Limb (tissue), 2 donors: ENCODE measurements at regions not wholly inside any gene's neighbourhood (a gene's known extent, or its start where the extent isn't known, plus 50 kb on each side); places are given as distances from the start of the nearest gene placed in this dataset.
"Not testable (repeated sequence)": the region's sequence is repeated elsewhere in the genome, so short reads cannot be mapped to it uniquely, and the experiment has no call there.

Experiments
- DNase-seq, 2 donors: peaks; one replicate each; pipeline ENCODE4 v3.0.0-alpha.2; 2016; ENCODE audit errors: extremely low spot score in 2 of 2

DNA sequence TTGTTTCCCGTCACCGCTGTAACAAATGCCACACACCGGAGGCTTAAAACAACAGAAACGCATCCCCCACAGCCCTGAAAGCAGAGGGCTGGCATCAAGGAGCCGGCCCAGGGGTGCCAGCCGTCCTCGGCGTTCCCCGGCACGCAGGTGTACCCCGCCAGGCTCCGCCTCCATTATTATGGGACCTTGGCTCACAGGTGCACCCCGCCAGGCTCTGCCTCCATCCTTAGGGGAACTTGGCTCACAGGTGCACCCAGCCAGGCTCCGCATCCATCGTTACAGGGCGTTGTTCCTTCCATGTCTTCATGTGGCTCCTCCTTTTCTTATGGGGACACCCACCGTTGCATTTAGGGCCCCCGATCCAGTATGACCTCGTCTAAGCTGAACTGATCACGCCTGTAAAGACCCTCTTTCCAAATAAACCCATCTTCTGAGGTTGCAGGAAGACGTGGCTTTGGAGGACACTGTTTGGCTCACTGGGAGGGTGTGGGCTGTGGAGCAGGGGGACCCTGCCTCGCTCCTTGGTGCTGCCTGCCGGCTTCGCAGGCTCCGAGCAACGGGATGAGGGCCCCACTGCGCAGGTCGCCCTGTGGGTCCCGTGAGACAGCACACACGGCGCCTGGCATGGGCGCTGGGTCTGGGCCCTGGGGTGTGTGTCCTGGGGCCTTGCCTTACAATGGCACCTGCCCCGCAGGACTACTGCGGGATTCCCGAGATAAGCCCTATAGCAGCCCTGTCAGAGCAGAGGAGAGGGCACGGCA, 154.9 kb upstream of the ZNF469 start:
- not testable (repeated sequence) for DNase-seq

DNA sequence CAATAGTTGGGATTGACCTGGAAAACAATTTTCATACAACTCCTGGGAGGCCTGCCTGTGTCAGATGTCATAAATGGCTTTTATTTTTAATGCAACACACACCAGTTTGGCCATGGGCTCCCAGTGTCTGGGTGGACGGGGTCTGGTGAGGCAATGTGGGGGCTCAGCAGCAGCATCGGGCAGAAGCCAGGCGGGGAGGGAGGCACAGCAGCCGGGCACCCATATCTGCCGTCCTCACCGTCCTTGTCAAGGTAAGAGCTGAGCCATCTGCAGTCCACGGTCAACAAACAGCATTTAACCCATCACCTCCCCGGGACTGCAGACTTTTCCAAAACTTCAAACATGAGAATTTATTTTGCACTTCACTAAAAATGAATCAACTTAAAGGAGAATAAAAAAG, 154.0 kb upstream of the ZNF469 start:
- not testable (repeated sequence) for DNase-seq

DNA sequence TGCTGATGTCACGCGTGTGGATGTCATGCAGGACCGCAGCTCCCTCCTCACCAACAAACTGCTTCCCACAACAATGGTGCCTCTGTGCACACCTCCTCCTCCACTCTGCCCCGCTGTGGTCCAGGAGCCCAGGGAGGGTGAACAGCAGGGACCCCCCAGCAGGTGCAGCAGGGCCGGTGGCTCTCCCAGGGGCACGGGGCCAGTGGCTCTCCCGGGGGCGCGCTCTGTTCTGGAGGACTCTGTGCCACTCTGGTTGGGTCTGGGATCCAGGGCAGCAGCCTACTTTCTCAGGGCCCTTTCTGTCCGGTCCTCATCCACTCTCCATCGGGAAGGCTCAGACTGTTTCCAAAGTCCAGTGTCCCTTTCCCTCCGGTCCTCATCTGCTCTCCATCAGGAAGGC, 153.0 kb upstream of the ZNF469 start:
- DNase-seq = not testable (repeated sequence)

DNA sequence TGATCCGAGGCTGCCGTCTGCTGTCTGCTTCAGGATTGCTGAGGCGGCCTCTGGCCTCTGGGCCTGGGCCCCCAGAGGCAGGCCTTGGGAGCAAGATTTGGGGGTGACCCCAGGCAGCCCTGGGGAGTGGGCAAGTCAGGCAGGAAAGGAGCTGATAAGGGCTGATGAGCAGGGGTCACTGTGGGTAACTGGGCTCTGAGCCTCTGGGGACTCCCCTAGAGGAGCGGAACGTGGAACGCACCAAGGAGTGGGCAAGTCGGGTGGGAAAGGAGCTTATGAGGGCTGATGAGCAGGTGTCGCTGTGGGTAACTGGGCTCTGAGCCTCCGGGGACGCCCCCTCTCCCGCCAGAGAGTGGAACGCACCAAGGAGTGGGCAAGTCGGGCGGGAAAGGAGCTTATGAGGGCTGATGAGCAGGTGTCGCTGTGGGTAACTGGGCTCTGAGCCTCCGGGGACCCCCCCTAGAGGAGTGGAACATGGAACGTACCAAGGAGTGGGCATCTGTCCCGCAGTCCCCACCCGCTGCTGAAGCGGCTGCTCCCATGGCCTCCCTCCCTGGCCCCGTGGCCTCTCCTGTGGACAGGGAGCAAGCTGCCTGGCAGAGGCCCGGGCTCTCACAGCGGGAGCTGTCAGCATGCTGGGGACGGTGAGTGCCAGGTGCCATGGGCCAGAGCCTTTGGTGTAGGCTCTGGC, 152.3 kb upstream of the ZNF469 start:
- DNase-seq = not testable (repeated sequence)

DNA sequence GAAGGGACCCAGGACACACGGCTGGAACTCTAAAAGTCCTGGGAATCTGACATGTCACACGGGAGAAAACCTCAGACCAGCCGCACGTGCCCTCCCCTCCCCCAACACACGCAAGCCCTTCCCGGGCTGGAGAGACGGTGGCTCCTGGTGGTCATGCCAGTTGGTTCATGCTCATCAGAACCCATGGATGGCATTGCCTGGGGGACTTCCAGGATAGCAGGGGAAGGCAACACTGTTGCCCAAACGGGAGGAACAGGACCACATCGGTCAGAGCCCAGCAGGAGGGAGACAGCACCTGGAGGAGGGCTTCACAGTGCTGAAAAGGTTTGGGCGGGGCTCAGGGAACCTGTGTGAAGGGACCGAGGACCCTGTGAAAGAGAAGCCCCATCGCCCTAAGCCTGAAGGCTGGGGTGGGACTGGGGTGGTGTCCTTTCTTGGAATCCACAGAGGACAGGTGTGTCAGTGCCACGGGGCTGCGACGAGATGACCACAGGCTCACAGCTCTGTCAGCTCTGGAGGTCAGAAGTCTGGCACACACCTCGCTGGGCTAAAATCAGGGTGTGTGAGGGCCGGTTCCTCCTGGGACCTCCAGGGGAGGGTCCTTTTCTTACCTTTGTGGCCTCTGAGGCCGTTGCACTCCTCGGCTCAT, 151.7 kb upstream of the ZNF469 start:
- not testable (repeated sequence) for DNase-seq

DNA sequence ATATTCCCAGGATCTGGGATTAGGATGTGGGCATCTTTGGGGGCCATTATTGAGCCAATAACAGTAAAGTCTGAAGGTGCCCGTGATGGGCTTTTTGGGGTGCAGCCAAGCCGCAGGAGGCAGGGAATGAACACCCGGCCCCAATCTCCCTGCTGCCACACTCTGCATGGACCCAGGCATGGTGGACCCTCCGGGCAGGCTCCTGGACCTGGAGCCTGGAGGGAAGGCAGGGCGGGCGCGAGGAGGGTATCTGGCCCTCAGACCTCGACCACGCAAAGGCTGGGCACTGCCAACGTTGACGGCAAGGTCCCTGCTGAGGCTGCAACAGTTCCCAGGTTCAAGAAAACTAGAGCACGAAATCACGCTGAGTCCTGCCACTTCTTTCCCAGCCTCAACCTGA, 150.9 kb upstream of the ZNF469 start:
- DNase-seq = not testable (repeated sequence)

DNA sequence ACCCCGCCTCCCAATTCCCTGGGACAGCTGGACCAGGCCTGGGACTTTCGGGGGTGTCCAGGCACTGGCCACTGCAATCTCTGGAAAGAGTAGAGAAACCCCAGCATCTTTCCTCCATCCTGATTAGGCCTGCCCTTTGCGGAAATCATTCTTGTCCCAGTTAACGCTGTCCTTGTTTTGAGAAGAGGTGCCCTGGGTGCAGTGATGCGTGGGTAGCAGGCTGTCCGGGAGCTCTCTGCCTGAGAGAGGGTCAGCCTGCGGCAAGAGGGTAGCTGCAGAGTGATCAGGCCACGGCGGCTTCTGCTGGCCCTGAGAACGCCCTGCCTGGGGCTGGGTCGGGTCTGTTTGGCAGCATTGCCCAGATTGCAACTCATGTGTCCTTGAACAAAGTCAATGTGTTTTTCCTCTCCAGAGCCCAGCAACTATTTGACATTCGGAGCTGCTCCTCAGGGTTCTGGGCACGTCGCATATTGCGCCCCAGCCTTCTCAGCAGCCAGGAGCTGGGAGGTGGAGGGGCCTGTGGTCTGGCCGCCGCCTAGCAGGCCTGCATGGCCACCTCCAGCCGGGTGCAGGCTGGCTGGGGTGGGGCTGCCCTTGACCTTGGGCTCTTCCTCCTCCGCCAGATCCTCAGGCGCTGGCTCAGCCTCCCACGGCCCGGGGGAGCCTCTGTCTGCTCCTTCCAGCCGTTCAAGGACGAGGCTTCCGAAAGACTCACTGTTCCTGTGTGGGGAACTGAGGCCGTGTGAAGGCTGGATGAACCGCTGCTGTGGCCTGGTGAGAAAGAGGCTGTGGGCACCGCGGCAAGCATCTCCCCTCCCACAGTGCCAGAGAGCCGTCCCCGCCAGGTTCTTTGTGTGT, 150.1 kb upstream of the ZNF469 start:
- not testable (repeated sequence) for DNase-seq

DNA sequence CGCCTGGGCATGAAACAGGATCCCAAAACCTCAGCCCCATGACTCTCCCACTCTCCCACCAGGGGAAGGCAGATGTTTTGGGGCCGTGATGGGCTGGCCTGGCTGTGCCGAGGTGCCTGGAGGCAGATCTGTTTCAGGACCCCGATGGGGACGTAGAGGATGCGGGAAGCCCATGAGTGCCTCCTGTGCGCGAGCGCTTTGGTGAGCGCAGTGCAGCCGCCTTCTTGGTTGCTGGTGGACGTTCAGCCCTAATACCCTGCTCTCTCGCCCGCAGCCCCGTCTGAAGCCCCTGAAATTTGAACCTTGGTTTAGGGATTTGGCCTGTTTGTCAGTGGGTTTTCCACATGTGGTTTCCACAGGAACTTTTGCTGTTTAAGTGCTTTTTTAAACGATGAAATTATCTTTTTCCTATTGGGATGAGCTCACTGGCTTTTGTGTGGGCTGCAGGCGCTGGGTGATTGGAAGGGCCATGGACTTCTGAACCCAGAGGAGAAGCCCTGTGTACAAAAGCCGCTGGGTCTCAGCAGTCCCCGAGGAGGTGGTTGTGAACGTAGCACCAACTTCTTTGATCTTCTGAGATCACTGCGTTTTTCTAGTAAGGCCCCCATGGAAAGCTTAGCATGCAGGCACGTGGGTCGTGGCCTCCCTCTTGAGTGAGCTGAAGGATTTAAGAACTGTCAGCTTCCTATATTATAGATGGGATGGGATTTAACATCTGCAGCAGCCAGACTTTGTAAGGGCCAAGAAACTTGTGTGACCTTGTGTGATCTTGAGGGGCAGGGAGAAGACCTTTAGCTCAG, 148.9 kb upstream of the ZNF469 start:
- not testable (repeated sequence) for DNase-seq

DNA sequence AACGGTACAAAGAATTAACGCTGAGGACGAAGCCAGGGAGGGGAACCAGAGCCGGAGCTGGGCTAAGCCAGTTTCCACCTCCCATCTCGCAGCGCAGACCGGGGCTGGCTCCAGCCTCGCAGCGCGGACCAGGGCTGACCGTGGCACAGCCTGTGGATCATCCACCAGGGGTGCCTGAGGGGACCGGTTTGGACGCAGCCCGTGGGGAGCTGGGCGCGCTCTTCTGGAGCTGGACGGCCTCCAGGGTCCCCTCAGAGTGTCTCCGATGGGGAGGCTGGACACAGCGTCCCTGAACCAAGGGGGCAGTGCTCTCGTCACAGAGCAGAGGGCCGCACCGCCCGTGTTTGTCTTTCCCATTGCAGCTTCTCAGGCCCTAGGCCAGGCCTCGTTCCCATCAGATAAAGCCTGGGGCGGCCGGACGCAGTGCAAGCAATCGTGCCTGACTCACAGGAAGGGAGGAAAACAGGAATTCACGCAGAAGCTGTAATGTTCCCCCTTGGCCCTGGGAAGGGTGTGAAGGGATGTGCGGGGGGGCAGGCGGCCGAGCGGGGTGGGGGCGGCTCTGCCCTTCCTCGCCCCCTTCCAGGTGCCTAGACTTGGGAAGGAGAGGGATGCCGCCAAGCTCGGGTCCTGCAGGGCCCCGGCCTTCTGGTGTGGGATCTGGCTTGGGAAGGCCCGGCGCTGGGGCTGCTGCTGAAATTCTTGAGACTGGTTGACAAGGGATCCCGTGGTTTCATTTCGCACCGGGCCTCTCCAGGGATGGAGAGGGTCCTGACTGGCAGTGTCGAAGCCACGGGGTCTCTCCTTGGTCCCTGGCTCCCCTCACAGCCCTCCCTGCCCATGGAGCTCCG, 148.1 kb upstream of the ZNF469 start:
- not testable (repeated sequence) for DNase-seq

DNA sequence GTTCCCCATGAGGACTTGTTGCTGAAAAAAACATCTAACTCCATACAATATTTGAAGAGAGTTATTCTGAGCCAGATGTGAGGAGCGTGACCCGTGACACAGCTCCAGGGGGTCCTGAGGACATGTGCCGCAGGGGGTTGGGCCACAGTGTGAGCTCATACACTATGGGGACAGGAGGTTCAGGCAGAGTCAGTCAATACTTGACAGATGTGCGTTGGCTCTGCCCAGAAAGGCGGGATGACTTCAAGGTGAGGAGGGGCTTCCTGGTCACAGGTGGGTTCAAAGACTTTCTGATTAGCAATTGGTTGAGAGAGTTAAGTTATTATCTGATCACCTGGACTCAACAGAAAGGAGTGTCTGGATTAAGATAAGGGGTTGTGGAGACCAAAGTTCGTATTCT, 147.1 kb upstream of the ZNF469 start:
- DNase-seq = not testable (repeated sequence)

DNA sequence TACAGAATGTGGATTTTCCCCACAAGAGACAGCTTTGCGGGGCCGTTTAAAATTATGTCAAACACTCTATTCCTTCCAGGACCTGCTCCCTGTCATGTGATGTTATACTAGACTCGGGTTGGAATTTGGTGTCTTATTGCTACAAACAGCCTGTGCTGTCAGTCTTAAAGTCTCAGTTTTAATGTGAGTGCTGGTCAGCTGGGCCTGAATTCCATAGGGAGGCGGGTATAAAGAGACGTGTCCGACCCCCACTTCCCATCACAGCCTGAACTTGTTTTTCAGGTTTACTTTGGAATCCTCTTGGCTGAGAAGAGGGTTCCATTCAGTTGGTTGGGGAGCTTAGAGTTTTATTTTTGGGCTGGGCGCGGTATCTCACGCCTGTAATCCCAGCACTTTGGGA, 146.5 kb upstream of the ZNF469 start:
- DNase-seq = not testable (repeated sequence)

DNA sequence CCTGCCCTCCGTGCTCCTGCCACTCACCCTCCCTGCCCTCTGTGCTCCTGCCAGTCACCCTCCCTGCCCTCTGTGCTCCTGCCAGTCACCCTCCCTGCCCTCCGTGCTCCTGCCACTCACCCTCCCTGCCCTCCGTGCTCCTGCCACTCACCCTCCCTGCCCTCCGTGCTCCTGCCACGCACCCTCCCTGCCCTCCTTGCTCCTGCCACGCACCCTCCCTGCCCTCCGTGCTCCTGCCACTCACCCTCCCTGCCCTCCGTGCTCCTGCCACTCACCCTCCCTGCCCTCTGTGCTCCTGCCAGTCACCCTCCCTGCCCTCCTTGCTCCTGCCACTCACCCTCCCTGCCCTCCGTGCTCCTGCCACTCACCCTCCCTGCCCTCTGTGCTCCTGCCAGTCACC, 145.4 kb upstream of the ZNF469 start:
- not testable (repeated sequence) for DNase-seq

DNA sequence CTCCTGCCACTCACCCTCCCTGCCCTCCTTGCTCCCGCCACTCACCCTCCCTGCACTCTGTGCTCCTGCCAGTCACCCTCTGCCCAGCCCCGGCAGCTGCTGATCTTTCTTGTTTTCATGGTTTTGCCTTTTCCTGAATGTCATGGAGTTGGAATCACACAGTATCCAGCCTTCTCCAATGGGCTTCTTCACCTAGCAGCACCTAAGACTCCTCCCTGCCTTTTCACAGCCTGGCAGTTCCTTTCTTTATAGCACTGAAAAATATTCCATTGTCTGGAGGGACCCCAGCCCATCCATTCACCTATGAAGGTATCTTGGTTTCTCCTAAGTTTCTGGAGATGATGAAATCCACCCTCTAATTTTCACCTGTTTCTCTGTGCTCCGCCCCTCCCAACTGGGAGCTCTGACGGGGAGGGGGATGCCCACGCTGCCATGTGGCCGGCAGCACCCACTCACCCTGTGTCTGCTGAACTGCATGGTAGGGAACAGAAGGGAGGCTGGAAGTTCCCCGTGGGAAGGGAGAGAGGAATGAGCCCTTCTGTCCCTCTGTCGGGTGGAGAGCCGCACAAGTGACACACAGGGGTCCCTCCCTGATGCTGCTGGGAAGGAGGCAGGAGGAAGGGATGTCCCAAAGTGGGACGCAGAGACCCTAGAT, 144.9 kb upstream of the ZNF469 start:
- DNase-seq = not testable (repeated sequence)

DNA sequence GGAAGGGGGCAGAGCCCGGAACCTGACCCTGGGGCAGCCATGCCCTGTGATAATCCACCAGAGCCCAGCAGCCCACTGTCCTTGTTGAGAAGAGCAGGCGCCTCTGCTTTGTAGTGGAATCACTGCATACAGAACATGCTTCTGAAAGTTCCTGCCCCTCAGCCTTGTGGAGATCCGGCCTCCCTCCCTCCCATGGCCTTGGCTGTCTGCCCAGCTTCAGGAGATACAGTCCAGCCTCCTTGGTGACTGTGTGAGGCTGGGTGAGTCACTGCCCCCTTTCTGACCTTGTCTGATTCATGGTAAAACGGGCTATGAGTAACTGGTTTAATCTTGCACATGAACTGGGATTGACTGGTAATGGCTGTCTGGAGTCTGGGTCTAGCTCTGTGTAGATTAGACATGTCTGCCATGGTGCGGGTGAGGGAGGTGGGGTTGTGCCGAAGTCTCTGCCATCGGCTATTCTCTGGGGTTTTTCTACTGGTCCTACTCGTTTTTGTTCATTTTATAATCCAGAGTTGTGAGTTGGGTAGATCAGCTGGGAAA, 144.0 kb upstream of the ZNF469 start:
- DNase-seq = peak; percentile 42 to 68

DNA sequence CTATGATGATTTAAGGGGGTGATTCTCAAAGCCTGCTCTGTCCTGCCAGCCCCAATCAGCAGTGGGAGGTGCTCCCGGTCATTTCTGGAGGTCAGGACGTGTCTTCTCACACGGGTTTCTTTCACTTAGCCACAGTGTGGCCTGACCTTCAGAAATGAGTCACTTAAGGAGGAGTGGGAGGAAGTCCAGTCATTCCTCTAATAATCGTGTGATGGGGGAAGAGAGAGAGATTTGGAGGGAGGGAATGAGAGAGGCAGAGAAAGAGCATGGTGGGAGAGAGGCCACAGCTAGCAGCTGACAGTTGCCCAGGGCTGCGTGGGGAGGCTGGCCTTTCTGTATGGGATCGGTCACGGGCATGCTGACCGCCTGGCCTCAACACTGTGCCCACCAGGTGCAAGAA, 142.6 kb upstream of the ZNF469 start:
- DNase-seq = not testable (repeated sequence)

DNA sequence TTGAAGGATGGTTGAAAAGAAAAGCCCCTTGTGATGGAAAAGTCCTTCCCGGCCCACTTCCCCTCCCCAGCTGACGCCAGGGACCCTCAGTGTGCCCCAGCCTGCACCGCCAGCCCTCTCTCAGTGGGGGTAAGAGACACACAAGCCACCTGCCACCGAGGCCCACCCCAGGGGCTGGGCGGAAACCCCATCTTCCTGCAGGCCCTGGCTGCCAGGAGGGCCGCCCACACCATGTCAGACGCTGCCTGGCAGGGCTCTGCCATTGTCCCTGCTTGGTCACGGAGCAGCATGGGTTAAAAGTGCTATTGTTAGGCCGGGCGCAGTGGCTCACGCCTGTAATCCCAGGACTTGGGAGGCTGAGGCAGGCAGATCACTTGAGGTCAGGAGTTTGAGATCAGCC, 142.0 kb upstream of the ZNF469 start:
- DNase-seq = not testable (repeated sequence)

DNA sequence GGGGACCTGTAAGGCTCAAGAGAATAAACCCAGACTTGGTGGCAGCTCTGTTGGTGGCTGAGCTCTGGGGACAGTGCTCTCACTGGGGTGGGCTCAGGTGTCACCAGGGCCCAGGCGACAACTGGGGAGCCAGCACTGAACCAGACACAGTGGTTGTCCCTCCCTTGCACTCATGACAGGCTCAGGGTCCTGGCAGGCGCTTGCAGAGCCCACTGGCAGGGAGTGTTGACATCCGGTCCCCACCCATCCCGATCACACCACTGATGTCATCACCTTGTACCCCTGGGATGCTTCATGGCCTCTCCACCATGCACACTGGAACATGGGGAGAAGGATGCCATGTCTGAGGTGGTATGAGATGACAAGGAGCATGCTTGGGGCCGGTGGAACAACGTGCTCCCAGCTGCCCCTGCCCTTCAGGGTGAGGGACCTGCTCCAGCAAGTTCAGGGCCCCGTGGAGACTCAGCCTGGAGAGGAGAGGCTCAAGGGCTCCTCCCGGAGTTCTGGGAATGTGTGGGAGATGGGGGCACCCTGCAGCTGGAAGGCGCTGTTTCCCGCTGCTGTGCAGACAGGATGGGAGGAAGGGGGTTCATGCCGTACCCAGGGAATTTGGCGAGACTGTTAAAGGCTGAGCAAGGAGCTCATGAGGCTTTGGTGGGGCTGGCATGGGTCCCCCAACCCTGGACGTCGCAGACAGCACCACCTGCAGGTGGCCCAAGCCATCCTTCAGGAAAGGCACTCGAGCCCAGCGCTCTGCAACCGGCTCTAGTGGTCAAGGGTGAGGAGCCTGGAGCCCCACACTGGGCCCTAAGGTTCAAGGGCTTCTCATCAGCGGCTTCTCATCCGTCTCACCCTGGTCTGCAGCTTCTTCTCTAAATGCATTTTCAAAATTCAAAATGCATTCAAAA, 141.1 kb upstream of the ZNF469 start:
- not testable (repeated sequence) for DNase-seq
